HCT116 (cell line): ENCODE measurements at regions not wholly inside any gene's neighbourhood (a gene's known extent, or its start where the extent isn't known, plus 50 kb on each side); places are given as distances from the start of the nearest gene placed in this dataset.

ENCODE experiments used
- CEBPB ChIP-seq: IDR thresholded peaks from 2 replicates; pipeline ENCODE4 v1.6.1; 2012; ENCODE audit warnings: low read depth
- POLR2A ChIP-seq: IDR thresholded peaks from 2 replicates; pipeline ENCODE4 v1.7.0; 2011; ENCODE audit warnings: borderline replicate concordance; ENCODE audit not compliant: insufficient read depth, insufficient read length; ENCODE audit errors: extremely low read depth
- POLR2AphosphoS5 ChIP-seq: IDR thresholded peaks from 2 replicates; pipeline ENCODE4 v1.6.1; 2011; ENCODE audit warnings: mild to moderate bottlenecking, low read depth, low read length, moderate library complexity
- RAD21 ChIP-seq: IDR thresholded peaks from 2 replicates; pipeline ENCODE4 v1.6.1; 2012; ENCODE audit warnings: low read depth, mild to moderate bottlenecking
- REST ChIP-seq: IDR thresholded peaks from 2 replicates; pipeline ENCODE4 v1.6.1; 2012; ENCODE audit warnings: low read depth
- SIN3A ChIP-seq: IDR thresholded peaks from 2 replicates; pipeline ENCODE4 v1.6.1; 2012; ENCODE audit warnings: low read depth
- YY1 ChIP-seq: IDR thresholded peaks from 2 replicates; pipeline ENCODE4 v1.6.1; 2011; ENCODE audit warnings: low read length, low read depth, moderate library complexity, mild to moderate bottlenecking; ENCODE audit not compliant: insufficient replicate concordance; ENCODE audit errors: extremely low read depth
- TF ChIP-seq, protein P1 (sequence below), 3 experiments: fragments of 200-600 bp in 1 of 3; sonication (generic) in 1 of 3; IDR thresholded peaks in 2 of 3; conservative IDR thresholded peaks in 1 of 3; 2 replicates each; pipeline ENCODE4 v1.5.1; 2012 to 2017; ENCODE audit warnings: low read depth in 2 of 3, low read length in 2 of 3, antibody characterized with exemption in 1 of 3, borderline replicate concordance in 1 of 3, control low read depth in 1 of 3, mild to moderate bottlenecking in 1 of 3, mixed read lengths in 1 of 3, mixed run types in 1 of 3, moderate library complexity in 1 of 3; ENCODE audit not compliant: insufficient read depth in 1 of 3
- TF ChIP-seq, protein P2 (sequence below): IDR thresholded peaks from 2 replicates; pipeline ENCODE4 v1.6.1; 2012

DNA sequence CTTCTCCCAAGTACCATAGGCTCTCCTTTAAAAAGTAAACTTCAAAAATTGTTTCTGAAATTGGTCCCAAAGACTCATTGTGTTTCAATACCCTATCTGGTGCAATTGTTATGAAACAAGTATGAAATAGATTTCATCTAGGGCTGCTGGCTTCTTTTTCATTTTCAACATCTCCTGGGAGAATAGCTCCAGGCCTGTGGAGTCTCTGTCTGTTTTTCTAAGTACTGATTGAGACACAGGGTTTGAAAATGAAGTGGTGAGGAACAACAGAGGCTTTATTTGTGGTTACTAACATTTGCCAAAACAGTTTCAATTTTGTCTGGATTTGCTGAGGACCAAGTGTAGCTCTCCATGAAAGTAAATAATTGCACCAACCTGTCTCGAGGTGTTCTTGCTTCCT, 315.9 kb upstream of the LRATD1 start:
- TF ChIP-seq, protein P1, sequence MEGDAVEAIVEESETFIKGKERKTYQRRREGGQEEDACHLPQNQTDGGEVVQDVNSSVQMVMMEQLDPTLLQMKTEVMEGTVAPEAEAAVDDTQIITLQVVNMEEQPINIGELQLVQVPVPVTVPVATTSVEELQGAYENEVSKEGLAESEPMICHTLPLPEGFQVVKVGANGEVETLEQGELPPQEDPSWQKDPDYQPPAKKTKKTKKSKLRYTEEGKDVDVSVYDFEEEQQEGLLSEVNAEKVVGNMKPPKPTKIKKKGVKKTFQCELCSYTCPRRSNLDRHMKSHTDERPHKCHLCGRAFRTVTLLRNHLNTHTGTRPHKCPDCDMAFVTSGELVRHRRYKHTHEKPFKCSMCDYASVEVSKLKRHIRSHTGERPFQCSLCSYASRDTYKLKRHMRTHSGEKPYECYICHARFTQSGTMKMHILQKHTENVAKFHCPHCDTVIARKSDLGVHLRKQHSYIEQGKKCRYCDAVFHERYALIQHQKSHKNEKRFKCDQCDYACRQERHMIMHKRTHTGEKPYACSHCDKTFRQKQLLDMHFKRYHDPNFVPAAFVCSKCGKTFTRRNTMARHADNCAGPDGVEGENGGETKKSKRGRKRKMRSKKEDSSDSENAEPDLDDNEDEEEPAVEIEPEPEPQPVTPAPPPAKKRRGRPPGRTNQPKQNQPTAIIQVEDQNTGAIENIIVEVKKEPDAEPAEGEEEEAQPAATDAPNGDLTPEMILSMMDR (IDR thresholded peaks at IDR 0.05 in 2 of 3, conservative IDR thresholded peaks at IDR 0.05 in 1 of 3; ENCODE audit: borderline replicate concordance in 1 of 3, insufficient read depth in 1 of 3, low read depth in 2 of 3, low read length in 2 of 3) = no peak
- TF ChIP-seq POLR2A (no peak), YY1 (no peak), REST (no peak), RAD21 (no peak), SIN3A (no peak), CEBPB (no peak), POLR2AphosphoS5 (no peak)
- TF ChIP-seq, protein P2, sequence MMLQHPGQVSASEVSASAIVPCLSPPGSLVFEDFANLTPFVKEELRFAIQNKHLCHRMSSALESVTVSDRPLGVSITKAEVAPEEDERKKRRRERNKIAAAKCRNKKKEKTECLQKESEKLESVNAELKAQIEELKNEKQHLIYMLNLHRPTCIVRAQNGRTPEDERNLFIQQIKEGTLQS = no peak
